OCI-LY7 (cell line): ENCODE measurements at regions not wholly inside any gene's neighbourhood (a gene's known extent, or its start where the extent isn't known, plus 50 kb on each side); places are given as distances from the start of the nearest gene placed in this dataset.

Source experiments
- CTCF ChIP-seq: fragments of 200-600 bp; sonication (generic); conservative IDR thresholded peaks from 2 replicates; pipeline ENCODE4 v1.5.1; 2014; ENCODE audit warnings: mild to moderate bottlenecking, antibody characterized with exemption, low read length, moderate library complexity, mixed read lengths
- EZH2phosphoT487 ChIP-seq: fragments of 200-600 bp; sonication (generic); IDR thresholded peaks from 2 replicates; pipeline ENCODE4 v1.6.1; 2018; ENCODE audit warnings: low read depth, borderline replicate concordance, mild to moderate bottlenecking, mixed run types, antibody characterized with exemption, low read length, moderate library complexity, mixed read lengths

GRCh38 chr4:18109676-18110075 lies 88.1 kb upstream of the LCORL start:
- TF ChIP-seq CTCF (no peak), EZH2phosphoT487 (no peak)
